ENCODE measurements at regions not wholly inside any gene's neighbourhood (a gene's known extent, or its start where the extent isn't known, plus 50 kb on each side); places are given as distances from the start of the nearest gene placed in this dataset.

- TF ChIP-seq CTCF (IDR thresholded peaks at IDR 0.05) = no peak
- H3K9me3 ChIP-seq = no peaks in the 10 kb centered on the region
- intact Hi-C loops (cut with DNase I, micrococcal nuclease) = no loop called here
- no peak for DNase-seq
- H3K36me3 ChIP-seq (ENCODE audit: low read depth) = no peaks in the 10 kb centered on the region
- H3K4me1 ChIP-seq (ENCODE audit: low read depth) = no peaks in the 10 kb centered on the region
- no peak overlapping the region for H3K4me3 ChIP-seq
- ATAC-seq = no peak
These were observed 80.7 kb upstream of the CCDC167 start for GRCh38 chr6:37580176-37580955.

DNA sequence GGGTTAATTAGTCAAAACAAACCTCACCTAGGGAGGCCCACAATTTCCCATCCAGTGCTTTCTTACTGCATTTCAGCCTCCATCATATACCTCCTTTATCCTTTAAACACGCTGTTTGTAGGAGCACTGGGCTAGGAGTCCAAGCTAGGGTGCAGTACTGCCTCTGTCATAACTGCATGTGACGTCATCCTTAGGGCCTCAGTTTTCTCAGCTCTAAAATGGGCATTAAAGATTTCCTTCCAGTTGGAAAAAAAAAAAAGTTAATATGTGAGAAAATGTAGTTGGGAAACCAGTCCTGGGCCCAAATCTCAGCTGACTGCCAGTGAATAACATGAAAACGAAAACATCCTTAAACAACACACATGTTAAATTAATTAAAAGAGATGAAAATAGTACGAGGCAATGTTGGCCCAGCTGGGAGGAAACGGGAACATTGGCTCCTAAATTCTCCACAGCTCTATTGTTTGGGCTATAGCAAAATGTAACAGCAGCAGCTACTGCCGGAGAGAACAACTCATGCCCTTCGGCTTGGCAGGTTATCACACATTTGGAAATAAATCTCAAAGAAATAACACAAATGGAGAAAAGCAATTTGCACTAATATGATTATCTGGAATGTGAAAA is 79.9 kb upstream of the CCDC167 start:
- ATAC-seq = no peak
- H3K4me3 ChIP-seq = no peak overlapping the region
- intact Hi-C loops (cut with DNase I, micrococcal nuclease) = no loop called here
- no peak for DNase-seq
- no peak for TF ChIP-seq CTCF (IDR thresholded peaks at IDR 0.05)
- H3K36me3 ChIP-seq (ENCODE audit: low read depth) = no peaks in the 10 kb centered on the region
- H3K4me1 ChIP-seq (ENCODE audit: low read depth) = no peaks in the 10 kb centered on the region
- H3K9me3 ChIP-seq = no peaks in the 10 kb centered on the region

- intact Hi-C loops (cut with DNase I, micrococcal nuclease) = no loop called here
- Histone ChIP-seq H3K4me3 (no peak overlapping the region), H3K9me3 (no peaks in the 10 kb centered on the region), H3K4me1 (ENCODE audit: low read depth) (no peaks in the 10 kb centered on the region), H3K36me3 (ENCODE audit: low read depth) (no peaks in the 10 kb centered on the region)
- DNase-seq (no peak), ATAC-seq (no peak)
- TF ChIP-seq CTCF (IDR thresholded peaks at IDR 0.05) = no peak
These were observed 78.4 kb upstream of the CCDC167 start for GRCh38 chr6:37578104-37578503.

GRCh38 chr6:37576336-37576737 is 76.6 kb upstream of the CCDC167 start:
- Histone ChIP-seq H3K36me3 (ENCODE audit: low read depth) (no peaks in the 10 kb centered on the region), H3K4me1 (ENCODE audit: low read depth) (no peaks in the 10 kb centered on the region), H3K9me3 (no peaks in the 10 kb centered on the region), H3K4me3 (no peak overlapping the region)
- no peak for DNase-seq
- TF ChIP-seq CTCF (IDR thresholded peaks at IDR 0.05) = no peak
- intact Hi-C loops (cut with DNase I, micrococcal nuclease) = no loop called here
- ATAC-seq = no peak

DNA sequence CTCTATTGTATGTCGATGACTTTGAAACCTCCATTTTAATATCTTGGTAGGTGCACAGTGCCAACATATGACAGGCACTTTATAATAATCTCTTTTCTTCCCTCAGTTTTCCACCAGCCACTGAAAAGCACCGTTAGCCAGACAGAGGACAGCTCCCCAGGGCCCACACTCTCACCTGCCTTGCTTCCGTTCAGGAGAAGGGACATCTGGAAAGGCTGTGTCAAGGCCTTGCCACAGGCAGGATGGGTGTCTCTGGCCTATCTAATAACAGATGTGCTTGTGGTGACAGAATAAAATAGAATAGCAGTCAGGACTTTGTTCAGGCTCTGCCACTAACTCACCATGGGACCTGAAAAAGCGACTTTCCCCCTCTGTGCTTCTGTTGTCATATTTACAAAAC is 75.5 kb upstream of the CCDC167 start:
- DNase-seq (no peak), ATAC-seq (no peak)
- no peak overlapping the region for H3K4me3 ChIP-seq
- no peaks in the 10 kb centered on the region for H3K9me3 ChIP-seq
- H3K36me3 ChIP-seq (ENCODE audit: low read depth) = no peaks in the 10 kb centered on the region
- intact Hi-C loops (cut with DNase I, micrococcal nuclease) = no loop called here
- no peaks in the 10 kb centered on the region for H3K4me1 ChIP-seq (ENCODE audit: low read depth)
- TF ChIP-seq CTCF (IDR thresholded peaks at IDR 0.05) = no peak

Data from mucosa of descending colon (tissue), 3 donors.